ENCODE measurements at regions not wholly inside any gene's neighbourhood (a gene's known extent, or its start where the extent isn't known, plus 50 kb on each side); places are given as distances from the start of the nearest gene placed in this dataset.

DNA sequence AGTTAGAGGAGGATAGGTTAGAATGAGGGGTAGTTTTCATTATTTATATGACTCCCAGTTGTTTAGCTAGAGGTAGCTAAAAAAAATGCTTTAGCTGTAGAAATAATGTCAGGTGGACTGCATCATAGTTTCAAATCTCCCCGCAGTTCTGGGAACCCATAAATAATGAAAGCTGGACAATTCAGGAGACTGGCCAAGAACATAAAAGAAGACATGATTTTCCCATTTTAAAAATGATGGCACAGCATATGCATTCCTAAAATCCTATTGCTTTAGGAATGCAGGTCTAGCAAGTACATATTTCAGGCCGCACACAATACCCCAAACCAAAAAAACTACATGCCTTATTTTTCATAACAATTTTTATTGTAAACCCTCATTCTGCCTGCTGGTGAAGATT, 143.3 kb downstream of the CTH start:
- Histone ChIP-seq H3K36me3 (no peaks in the 10 kb centered on the region), H3K9me3 (no peaks in the 10 kb centered on the region), H3K27me3 (peaks cover 0 to 5% (median 0%) of the 10 kb centered on the region in 7 donors), H3K27ac (no peak overlapping the region), H3K4me1 (peaks cover 0 to 4% (median 0%) of the 10 kb centered on the region in 9 donors), H3K4me3 (no peak overlapping the region)
- no peak for DNase-seq
- TF ChIP-seq, protein P1, sequence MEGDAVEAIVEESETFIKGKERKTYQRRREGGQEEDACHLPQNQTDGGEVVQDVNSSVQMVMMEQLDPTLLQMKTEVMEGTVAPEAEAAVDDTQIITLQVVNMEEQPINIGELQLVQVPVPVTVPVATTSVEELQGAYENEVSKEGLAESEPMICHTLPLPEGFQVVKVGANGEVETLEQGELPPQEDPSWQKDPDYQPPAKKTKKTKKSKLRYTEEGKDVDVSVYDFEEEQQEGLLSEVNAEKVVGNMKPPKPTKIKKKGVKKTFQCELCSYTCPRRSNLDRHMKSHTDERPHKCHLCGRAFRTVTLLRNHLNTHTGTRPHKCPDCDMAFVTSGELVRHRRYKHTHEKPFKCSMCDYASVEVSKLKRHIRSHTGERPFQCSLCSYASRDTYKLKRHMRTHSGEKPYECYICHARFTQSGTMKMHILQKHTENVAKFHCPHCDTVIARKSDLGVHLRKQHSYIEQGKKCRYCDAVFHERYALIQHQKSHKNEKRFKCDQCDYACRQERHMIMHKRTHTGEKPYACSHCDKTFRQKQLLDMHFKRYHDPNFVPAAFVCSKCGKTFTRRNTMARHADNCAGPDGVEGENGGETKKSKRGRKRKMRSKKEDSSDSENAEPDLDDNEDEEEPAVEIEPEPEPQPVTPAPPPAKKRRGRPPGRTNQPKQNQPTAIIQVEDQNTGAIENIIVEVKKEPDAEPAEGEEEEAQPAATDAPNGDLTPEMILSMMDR (IDR thresholded peaks at IDR 0.05) = no peak
- whole genome bisulfite sequencing, 2 donors = 83 to 87% methylated on average over 2 of the region's 2 CpGs
- intact Hi-C loops (cut with DNase I) = no loop called here
- ATAC-seq = no peak

DNA sequence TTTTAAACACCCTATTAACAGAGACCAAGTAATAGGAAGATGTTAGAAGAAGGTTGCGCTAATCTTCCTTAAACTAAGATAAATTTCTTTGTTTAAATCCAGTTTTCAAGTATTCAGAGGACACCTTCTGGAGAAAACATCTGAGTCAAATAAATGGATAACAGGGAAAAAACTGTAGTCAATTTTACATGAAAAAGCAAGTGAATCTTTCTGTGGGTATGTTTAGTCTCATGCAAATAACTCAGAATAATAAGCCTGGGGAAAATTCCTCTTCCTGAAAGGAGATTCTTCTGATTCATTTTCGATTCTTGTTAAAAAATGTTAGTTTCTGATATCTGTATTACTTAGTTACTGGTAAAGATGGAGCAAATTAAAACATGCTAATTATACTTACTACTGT, 145.5 kb downstream of the CTH start:
- Histone ChIP-seq H3K27me3 (no peaks in the 10 kb centered on the region), H3K27ac (no peak overlapping the region), H3K4me3 (no peak overlapping the region), H3K36me3 (no peaks in the 10 kb centered on the region), H3K4me1 (peaks cover 0 to 4% (median 0%) of the 10 kb centered on the region in 9 donors), H3K9me3 (no peaks in the 10 kb centered on the region)
- DNase-seq (no peak), ATAC-seq (no peak)
- TF ChIP-seq, protein P1 (IDR thresholded peaks at IDR 0.05) = no peak
- WGBS, 2 donors = 80 to 85% methylated on average over 2 of the region's 2 CpGs
- intact Hi-C loops (cut with DNase I) = no loop called here

DNA sequence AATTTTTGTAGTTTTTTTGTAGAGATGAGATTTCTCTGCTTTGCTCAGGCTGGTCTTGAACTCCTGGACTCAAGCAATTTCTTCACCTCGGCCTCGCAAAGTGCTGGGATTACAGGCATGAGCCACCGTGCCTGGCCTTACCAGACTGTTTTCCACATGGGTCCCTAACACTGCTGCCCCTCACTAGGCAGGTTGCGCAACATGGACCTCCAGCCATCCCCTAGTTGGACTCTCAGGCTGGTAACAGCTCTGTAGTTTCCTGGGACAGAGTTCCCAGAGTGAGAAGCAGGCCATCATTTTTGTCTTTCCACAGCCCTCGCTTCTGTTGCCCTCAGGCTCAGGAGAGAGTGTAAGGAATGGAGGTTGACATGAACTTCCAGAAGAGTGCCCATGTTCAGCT, 156.1 kb downstream of the CTH start:
- ATAC-seq (no peak), DNase-seq (no peak)
- no peaks in the 10 kb centered on the region for H3K4me1 ChIP-seq
- no peaks in the 10 kb centered on the region for H3K27me3 ChIP-seq
- no peaks in the 10 kb centered on the region for H3K9me3 ChIP-seq
- intact Hi-C loops (cut with DNase I) = no loop called here
- WGBS, 2 donors = 82 to 90% methylated on average over 5 of the region's 5 CpGs
- TF ChIP-seq, protein P1 (IDR thresholded peaks at IDR 0.05) = no peak
- H3K4me3 ChIP-seq = no peak overlapping the region
- H3K27ac ChIP-seq = no peak overlapping the region
- H3K36me3 ChIP-seq = no peaks in the 10 kb centered on the region

DNA sequence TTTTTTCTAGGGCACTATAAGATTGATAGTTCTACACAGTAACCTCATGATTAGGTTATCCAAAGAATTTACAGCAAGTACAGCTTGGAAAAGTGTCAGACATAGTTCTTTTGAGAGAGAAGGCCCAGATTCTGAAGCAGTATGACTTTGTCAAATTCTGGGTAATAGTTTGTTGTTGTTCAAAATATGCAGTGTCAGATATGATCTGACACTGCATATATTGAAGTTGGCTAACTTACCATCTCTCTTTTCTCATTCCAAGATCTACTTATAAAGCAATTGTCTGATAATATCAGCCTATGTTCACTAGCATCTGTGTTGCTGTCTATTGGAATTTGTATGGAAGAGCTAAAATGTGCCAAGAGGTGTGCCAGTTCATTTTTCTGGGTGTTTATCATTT, 160.1 kb downstream of the CTH start:
- no peaks in the 10 kb centered on the region for H3K36me3 ChIP-seq
- intact Hi-C loops (cut with DNase I) = no loop called here
- no peaks in the 10 kb centered on the region for H3K27me3 ChIP-seq
- ATAC-seq (no peak), DNase-seq (no peak)
- no peaks in the 10 kb centered on the region for H3K4me1 ChIP-seq
- TF ChIP-seq, protein P1 (IDR thresholded peaks at IDR 0.05) = no peak
- H3K27ac ChIP-seq = no peak overlapping the region
- H3K4me3 ChIP-seq = no peak overlapping the region
- no peaks in the 10 kb centered on the region for H3K9me3 ChIP-seq
